Adrenal gland (tissue), 5 donors: ENCODE measurements at regions not wholly inside any gene's neighbourhood (a gene's known extent, or its start where the extent isn't known, plus 50 kb on each side); places are given as distances from the start of the nearest gene placed in this dataset.

Experiments used
- CTCF ChIP-seq, 6 experiments: fragments of 450-650 bp in 4 of 6; fragments of 200-600 bp in 2 of 6; sonication (generic) in 1 of 6; IDR thresholded peaks; 1 replicate in 5 of 6; 2 replicates in 1 of 6; pipeline versions ENCODE4 v1.5.1 to v1.8.0; 2016 to 2021; ENCODE audit warnings: antibody characterized with exemption in 6 of 6, mild to moderate bottlenecking in 2 of 6, moderate library complexity in 1 of 6
- POLR2A ChIP-seq, 2 donors: fragments of 450-650 bp; IDR thresholded peaks; one replicate each; pipeline ENCODE4 v1.6.1; 2017; ENCODE audit warnings: antibody characterized with exemption in 2 of 2, mild to moderate bottlenecking in 2 of 2, moderate library complexity in 1 of 2
- donor health status: DM: no; HTN: no; CAD: no.

- TF ChIP-seq CTCF (IDR thresholded peaks at IDR 0.05) (no peak), POLR2A (IDR thresholded peaks at IDR 0.05) (no peak)
Measured at GRCh38 chr4:124055336-124055735, 657.2 kb downstream of the ANKRD50 start.
